8988T (cell line): ENCODE measurements at regions not wholly inside any gene's neighbourhood (a gene's known extent, or its start where the extent isn't known, plus 50 kb on each side); places are given as distances from the start of the nearest gene placed in this dataset.

Experiments used
- DNase-seq: peaks from one replicate; pipeline ENCODE4 v3.0.0; 2011

GRCh38 chr11:134758342-134758931 lies 346.4 kb upstream of the B3GAT1 start:
- DNase-seq, result no peak

- no peak for DNase-seq
These were observed 345.6 kb upstream of the B3GAT1 start for GRCh38 chr11:134757633-134758032.

GRCh38 chr11:134756811-134757540 lies 344.9 kb upstream of the B3GAT1 start:
- no peak for DNase-seq

- DNase-seq, result no peak
These were observed 343.5 kb upstream of the B3GAT1 start for GRCh38 chr11:134755535-134755934.

- DNase-seq, result no peak
These were observed 342.6 kb upstream of the B3GAT1 start for GRCh38 chr11:134754521-134755198.

- no peak for DNase-seq
These were observed 341.9 kb upstream of the B3GAT1 start for GRCh38 chr11:134753771-134754520.

GRCh38 chr11:134752964-134753770 lies 341.1 kb upstream of the B3GAT1 start:
- DNase-seq, result no peak

GRCh38 chr11:134752526-134752925 lies 340.5 kb upstream of the B3GAT1 start:
- DNase-seq, result no peak

GRCh38 chr11:134751766-134752165 lies 339.7 kb upstream of the B3GAT1 start:
- no peak for DNase-seq

- DNase-seq, result no peak
These were observed 339.1 kb upstream of the B3GAT1 start for GRCh38 chr11:134751031-134751585.

- DNase-seq, result no peak
These were observed 338.6 kb upstream of the B3GAT1 start for GRCh38 chr11:134750619-134751018.

GRCh38 chr11:134749040-134749839 lies 337.2 kb upstream of the B3GAT1 start:
- DNase-seq, result no peak

GRCh38 chr11:134746609-134747008 lies 334.6 kb upstream of the B3GAT1 start:
- no peak for DNase-seq

- no peak for DNase-seq
These were observed 333.4 kb upstream of the B3GAT1 start for GRCh38 chr11:134745456-134745855.

- DNase-seq, result no peak
These were observed 331.8 kb upstream of the B3GAT1 start for GRCh38 chr11:134743820-134744195.

GRCh38 chr11:134742956-134743819 lies 331.1 kb upstream of the B3GAT1 start:
- no peak for DNase-seq

- DNase-seq, result no peak
These were observed 330.2 kb upstream of the B3GAT1 start for GRCh38 chr11:134742224-134742612.

GRCh38 chr11:134741453-134742223 lies 329.6 kb upstream of the B3GAT1 start:
- DNase-seq, result no peak

GRCh38 chr11:134740590-134741261 lies 328.7 kb upstream of the B3GAT1 start:
- no peak for DNase-seq
